Embryonic facial prominence (tissue), 1 donor: ENCODE measurements at regions not wholly inside any gene's neighbourhood (a gene's known extent, or its start where the extent isn't known, plus 50 kb on each side); places are given as distances from the start of the nearest gene placed in this dataset.

ENCODE experiments used
- DNase-seq: peaks from one replicate; pipeline ENCODE4 v3.0.0-alpha.2; 2016; ENCODE audit errors: extremely low spot score

DNA sequence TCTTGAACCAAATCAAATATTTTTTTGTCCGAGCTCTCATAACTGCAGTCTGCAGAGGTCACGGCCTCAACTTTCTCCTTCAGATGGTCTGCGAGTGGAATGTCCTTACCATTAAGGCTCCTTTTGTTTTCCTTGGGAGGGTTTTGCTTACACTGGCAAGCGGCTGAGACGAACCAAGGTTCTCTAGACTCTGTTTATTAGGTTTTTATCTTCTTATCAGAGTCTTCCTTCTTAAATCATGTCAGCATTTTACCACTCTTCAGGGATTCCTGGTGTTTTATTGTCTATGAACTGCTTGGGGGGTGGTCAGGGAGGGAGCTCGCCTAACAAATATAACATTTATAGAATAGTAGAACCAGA, 773.7 kb upstream of the NR2F2 start:
- DNase-seq = no peak

DNA sequence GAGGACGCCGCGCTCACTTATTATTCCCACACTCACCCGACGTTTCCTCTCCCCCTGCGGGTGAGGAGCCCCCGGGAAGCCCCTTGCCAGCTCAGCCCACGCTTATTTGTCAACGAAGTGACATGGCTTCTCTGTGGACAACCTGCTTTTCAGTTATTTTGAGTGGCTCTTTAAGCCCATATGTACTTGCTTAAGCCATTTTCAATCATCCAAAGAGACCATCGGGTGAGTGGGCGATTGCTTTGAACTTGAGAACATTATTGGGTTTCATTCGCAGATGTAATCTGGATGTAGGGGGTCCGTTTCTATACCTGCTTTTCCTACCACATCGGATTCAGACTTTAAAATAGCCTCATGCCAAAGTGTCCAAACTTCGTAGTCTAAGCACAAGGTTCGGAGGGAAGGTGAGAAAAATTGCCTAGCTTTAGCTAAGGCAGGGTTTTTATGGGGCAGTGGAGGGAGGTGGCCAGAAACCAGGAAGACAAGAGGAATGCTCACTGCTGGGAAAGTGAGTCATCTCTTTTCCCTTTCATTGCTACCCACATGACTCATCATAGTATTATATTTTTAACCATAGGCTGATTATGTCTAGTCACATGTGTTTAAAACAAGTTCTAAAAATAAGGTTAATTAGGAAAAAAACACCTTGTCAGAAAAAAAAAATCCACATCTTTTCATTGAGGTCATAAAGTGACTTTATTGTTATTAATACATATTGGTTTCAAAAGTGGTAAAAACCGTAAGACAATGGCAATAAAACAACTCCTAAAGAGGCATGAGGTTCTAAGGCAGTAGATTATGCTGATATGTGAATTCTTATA, 773.1 kb upstream of the NR2F2 start:
- no peak for DNase-seq

DNA sequence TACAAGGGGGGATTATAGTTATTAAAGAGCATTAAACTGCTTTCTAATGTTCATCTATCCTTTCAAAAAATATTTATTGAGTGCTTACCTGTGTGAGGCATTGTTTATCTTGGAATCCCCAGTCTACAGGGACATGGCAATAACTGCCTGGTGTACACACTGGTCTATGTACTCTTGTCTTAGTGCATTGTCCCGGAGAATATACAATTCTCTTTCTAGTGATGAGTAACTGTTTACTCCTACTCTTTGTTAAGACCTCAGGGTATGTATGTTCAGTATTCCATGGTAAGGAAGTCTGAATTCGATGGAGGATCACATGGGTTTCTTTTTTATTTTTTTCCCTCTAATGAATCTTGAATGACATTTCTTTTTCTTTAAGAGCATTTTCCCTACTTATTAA, 772.4 kb upstream of the NR2F2 start:
- no peak for DNase-seq

DNA sequence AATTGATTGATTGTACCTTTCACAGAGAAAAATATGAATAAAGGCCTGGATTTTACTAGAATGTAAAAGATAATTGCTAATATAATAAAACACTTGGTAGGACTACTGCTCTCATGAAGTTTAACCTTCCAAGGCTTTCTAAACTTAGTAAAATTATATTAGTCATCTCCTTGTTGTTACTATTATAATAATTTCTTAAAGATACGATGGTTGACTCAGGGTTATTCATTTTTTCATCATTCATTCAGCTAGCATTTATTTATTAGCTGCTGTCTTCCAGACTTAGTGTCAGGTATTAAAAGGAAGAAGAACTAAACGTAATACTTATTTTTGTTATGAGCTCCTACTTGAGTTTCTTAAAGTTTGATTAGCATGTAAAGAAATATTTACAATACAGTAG, 771.6 kb upstream of the NR2F2 start:
- no peak for DNase-seq

DNA sequence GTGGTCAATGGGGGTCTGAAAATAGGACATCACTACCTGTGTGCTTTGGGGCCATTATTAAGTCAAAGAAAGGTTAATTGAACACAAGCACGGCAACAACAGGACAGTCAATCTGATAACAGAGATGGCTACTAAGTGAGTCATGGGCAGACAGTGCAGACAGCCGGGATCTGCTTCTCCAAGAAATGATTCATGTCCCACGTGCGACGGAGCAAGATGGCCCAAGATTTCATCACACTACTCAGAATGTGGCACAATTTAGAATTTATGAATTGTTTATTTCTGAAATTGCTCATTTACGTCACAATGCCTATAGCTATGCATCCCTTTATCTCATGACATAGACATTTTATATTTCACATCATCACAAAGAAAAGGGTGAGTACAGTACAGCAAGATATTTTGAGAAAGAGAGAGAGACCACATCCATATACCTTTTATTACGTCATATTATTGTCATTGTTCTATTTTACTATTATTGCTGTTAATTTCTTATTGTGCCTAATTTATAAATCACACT, 770.6 kb upstream of the NR2F2 start:
- no peak for DNase-seq

DNA sequence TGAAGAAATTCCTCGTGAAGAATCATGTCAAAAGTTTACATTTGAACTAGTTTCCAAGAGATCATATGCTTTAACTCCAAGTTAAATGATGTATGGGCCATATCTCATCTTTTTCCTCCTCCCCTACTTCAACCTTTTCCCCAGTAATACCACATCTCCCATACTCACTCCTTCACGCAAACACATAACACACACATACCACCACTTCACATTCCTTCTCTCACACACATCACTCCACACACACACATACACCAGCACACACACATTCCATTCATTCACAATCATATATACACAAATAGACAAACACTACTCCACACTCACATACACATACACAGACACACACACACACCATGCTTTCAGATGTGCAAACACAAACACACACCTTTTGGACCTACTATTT, 769.0 kb upstream of the NR2F2 start:
- DNase-seq = no peak

DNA sequence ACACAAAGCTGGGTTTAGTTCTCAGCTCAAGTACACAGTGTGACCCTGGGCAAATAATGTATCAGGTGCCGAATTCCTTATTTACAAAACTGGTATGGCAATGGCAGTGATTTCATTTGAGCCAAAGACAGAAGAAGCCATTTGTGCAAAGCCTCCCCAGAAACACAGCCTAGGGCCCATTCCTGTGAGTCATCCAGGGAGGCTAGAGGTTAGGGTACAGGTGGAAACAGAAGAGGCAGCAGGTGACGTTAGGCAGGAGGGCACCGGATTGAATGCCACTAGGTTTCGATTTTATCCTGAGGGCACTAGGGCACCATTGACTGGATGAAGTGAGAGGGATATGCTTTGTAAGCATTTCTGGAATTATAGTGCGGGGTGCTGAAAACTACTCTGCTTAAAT, 766.9 kb upstream of the NR2F2 start:
- DNase-seq = no peak

DNA sequence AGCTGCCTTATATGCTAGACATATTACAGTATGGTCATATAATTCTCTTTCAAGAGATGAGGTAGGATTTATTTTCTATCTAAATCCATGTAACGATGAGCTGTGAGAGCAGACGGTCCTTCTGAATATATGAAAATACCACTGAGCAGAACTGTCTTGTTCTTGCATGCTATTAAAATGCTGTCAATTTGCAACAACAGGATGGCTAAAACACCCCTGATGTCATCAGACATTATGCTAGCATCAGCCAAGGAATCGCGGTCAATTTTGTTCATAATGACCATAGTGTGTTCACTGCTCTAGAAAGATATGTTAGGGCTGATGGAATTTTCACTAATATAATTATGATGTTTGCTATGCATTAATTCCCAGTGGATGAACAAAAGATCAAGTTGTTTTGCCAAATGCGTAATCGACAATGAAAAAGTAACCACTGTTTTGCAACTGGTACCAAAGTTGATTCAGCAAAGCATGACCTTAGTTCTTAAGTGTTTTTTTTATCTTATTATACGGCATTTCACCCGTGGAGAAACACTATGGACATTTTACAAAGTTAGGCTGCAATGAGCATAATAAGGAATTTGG, 765.4 kb upstream of the NR2F2 start:
- DNase-seq = no peak

DNA sequence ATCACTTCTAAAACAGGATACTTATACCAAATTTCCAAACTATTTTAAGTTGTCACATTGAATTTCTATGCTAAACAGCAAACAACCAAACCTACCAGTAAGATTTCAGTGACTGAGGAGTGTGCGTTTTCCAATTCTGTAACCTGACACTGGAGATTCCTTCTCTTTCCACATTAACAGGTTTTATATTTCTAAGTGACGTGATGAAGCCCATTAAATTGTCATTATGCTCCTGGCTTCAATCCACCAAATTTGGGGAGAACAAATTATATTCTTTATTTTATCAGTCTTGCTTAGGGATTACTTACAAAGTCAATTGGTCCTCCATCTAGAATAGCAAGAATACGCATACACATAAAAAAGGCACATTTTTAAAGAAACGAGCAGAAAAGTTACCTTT, 764.8 kb upstream of the NR2F2 start:
- no peak for DNase-seq

DNA sequence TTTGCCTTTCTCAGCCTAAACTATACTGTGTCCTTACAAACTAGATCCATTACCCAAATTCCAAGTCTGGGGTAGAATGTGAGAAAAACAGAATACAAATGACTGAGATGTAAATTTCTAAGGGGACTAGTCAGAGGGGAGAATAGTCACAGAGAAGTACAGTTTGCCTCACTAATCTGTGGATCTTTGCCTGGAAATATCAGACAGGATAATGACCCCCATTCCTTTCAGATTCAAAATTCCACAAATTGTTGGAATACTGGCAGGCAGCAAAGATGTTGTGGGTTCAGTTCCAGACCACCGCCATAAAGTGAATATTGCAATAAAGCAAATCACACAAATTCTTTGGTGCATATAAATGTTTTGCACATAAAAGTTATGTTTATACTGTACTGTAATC, 762.8 kb upstream of the NR2F2 start:
- no peak for DNase-seq

DNA sequence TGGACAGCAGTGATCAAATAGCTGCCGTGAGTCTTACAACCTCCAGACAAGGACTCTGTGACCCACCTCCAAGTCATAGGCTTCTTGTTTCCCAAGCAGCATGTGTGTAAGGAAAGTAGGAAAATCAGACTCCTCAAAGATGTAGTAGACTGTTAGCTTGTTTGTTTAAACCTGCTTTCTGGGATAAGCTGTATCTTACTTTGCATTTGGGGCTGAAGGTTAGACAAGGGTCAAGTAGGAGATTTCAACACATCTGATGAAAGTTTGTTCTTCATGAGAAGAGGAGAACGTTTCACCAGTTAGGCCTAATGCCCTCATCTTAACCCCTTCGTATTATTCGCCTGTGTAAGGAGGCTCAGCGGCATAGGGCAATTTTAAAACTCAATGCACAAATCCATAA, 756.4 kb upstream of the NR2F2 start:
- no peak for DNase-seq

DNA sequence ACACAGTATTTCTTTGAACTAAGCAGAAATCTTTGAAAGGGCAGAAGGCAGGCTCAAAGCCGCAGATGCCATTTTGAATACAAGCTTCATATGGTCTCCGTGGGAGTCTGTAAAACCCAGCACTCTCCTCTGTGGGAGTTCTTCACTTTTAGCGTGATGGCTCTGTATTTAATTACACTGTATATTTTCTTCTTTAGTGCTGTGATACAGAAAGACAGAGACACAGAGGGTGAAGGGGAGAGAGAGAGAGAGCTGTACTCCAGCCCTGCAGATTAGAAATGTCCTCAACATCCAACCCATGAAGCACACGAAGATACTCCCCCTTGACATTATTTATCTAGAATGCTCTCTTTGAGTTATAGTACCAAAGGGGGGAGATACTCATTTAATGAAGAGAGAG, 752.6 kb upstream of the NR2F2 start:
- no peak for DNase-seq

DNA sequence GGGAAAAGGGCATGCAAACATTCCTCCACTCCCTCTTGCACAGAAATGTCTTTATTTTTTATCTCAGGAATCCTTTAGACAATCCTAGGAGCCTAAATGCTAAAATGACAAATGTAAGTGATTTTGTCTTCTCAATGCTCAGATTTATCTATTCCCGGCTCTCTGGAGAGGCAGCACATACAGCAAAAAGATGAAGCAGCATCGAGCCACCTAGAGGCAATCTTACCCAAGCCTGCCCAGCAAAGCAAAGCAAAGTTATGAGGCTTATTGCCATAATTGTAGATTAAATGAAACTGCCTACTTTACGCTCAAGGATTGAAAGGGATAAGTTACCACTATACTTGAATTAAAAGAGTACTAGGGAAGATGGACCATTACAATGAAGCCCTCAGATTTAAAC, 750.4 kb upstream of the NR2F2 start:
- no peak for DNase-seq

DNA sequence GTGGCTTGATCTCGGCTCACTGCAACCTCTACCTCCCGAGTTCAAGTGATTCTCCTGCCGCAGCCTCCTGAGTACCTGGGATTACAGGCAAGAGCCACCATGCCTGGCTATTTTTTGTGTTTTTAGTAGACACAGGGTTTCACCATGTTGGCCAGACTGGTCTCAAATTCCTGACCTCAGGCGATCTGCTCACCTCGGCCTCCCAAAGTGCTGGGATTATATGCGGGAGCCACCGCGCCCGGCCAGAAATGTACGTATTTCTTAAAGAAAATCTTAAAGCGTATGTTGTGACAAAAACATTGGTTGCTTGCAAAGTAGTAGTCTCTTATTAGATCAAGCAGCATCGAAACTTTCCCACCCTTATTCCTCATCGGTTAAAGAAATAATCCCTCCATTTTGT, 748.9 kb upstream of the NR2F2 start:
- no peak for DNase-seq

DNA sequence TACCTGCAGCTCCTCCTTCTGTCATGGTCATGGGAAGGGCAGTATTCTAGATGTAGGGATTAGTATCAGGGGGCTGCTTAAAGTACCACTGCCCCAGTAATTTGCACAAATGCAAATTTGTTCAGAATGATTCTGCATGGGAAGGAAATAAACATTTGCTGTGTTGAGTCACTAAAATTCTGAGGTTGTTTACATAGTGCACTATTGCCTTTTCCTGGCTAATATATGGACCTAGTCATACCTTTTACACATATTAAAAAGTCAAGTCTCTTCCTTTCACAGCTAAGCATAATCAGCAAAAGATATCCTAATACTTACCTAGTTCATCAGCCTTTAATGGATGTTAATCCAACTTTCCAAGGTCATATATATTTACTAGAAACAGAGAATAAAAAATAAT, 746.4 kb upstream of the NR2F2 start:
- DNase-seq = no peak

DNA sequence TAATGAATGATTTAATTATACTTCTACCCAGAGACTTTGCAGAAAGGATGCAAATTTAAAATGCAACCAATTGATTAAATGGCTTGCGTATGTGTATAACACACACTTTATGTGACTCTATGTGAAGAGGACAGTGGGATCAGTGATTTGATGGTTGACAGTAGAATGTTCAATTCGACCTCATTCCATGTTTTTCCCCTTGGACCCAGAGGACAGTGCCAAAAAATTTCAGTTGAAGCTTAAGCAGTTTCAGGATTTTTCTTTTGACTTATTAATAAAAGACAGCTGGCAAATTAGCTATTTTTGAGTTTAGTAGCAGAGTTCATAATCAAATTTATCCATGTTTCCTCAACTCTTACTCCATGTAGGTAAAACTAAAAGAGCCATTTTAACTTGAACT, 742.4 kb upstream of the NR2F2 start:
- no peak for DNase-seq

DNA sequence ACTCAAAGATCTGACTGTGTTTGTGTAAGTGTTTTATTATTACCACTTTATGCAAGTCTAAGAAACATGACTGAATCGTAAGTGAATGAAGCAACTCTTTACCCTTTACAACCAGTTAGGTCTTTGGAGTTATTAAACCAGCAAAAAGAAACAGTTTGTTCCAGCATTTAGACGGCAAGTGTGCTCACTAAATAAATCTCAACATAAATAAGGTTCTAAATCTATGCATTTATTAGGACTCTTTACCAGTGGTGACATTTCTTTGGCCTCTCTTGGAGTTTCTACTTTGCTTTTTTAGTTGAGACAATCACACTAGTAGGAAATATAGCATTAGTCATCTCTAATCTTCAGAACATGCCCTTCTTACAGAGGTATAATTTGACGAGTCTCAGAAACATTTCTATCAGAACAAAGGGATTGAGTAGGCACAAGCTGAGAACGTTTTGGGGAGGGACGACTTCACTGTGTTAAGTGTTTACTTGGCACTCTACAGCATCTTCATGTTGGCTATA, 739.9 kb upstream of the NR2F2 start:
- no peak for DNase-seq

DNA sequence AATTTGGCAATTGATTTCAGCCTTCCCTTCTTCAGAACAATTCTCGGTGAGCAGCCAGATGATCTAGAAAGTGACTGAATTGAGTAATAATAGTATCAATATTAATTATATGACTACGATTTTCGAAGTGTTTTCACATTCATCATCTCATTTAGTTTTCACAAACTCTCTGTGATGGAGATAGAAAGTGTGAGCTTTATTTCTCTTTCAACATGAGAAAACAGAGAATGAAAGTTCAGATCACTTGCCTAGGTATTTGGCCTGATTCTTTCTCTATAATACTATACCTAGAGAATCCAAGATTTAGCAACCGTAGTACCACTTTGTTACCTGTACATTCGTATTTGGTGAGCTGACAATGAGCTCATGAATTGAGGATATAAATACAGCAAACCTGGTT, 739.2 kb upstream of the NR2F2 start:
- no peak for DNase-seq

DNA sequence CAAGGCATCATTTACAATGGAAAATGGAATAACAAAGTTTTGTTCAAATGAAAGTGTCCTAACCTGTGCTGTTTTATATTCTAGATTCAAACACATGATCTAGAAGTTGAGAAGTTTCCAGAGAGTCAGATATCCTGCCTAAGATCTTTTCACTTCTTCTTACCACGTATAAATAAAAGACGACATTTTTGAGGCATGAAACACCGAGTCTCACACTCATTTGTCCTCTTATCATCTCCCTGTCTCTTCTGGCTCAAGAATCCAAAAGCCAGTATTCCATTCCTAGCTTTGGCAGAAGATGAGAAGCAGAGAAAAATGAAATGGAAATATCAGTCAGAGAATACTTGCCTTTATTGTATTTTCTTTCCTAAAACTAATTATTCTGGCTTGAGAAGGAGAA, 738.6 kb upstream of the NR2F2 start:
- DNase-seq = no peak

DNA sequence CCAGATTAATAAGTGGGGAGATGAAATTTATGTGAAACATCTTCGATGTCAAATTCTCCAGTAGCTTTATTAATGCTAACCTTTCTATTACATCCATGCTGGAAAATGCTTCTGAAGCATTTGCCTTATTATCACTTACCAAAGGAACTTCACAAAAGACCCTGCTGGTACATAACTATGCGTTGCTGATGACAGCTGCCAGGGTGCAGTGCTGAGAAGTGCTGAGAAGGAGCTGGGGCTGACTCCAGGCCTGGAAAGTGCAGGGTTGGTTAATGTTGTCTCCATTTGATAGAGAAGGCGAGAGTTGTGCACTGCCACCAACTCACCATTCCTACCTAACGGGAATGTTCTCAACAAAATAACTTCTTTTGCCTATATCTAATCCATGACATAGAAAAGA, 736.0 kb upstream of the NR2F2 start:
- DNase-seq = no peak

DNA sequence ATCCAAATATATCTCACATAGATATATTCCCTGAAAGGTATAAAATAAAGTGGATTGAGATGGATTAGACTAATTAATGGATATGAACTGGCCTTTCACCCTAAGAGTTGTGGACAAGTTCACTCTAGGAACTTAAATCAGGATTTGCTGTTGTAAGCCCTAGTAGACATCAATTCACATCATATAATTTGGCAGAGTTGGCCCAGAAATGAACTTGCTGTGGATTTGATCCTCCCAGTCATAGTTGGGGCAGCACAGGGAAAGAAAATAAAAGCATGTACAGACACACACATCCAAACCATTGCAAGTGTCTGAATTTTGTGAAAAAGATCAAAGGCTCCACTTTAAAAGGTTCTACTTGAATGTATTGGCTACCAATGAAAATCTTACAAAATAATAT, 734.7 kb upstream of the NR2F2 start:
- no peak for DNase-seq

DNA sequence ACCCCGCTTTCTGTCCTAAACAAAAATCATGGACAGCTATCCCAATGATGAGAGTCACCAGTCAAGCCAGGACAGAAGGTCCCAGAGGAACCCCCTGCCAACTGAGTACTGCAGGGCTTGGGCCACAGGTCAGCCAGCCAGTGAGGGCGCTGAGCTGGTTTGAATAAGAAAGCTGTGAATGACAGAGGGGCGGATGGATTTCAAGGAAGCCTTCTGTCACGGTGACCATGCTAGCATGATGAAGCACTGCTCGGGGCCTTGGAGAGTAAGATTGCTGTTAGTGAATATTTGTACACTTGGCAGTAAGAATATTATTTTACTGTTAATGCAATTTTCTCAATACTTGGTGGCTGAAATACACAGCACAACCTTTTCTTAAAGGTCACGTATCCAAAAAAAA, 734.0 kb upstream of the NR2F2 start:
- no peak for DNase-seq

DNA sequence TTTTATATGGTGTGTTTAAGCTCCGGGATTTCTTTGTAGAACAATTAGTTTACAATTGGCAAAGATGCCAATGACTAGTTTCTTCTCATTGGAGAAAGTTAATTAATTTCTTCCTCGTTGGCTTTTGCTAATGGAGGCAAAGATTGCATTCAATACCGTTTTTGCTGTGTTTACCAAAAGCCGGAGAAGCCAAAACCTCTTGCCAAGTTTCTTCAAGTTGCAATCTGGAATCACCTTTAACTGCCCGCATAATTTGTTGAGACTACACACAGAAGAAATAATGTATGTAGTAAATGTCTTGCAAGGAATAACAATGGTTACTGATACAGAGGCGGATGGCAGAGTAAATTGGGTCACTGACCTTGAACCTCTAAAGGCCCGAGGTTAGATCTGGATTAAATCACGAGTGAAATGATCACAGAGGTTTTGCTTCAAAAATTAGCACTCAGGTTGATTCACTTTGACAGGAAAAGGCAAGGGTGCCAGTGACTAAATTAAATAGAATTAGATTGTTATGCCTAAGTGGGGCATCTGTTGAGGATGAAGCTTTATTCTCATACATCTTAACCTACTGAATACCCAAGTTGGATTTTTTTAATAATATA, 732.1 kb upstream of the NR2F2 start:
- DNase-seq = no peak
